ENCODE measurements at regions not wholly inside any gene's neighbourhood (a gene's known extent, or its start where the extent isn't known, plus 50 kb on each side); places are given as distances from the start of the nearest gene placed in this dataset.
"Not testable (repeated sequence)": the region's sequence is repeated elsewhere in the genome, so short reads cannot be mapped to it uniquely, and the experiment has no call there.

GRCh38 chr14:62443796-62444195 is 601.5 kb downstream of the KCNH5 start:
- DNase-seq (ENCODE audit: low read depth, low spot score), result no peak
- in situ Hi-C loops (cut with HindIII; ENCODE audit: low pct_unique_long_range_greater_than_20kb, low sequenced_read_pairs), result no loop called here

GRCh38 chr14:62445570-62445969 is 599.7 kb downstream of the KCNH5 start:
- DNase-seq (ENCODE audit: low read depth, low spot score), result no peak
- in situ Hi-C loops (cut with HindIII; ENCODE audit: low pct_unique_long_range_greater_than_20kb, low sequenced_read_pairs), result no loop called here

DNA sequence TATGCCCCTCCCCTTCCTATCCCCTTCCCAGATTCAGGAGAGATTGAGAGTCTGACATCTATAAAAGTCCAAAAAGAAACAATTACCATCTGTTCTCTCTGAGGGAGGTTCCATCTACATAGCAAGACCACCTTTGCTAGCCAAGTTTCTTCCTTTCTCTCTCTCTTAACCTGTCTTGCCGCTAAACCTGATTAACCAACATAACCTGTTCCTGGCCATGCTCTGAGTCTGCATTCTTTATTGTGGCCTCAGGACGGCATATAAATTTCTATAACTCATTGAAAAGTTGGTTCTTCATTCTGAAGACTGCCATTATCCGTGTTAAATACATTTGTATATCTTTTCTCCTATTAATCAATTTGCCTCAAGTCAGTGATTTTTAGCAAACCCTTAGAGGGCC is 594.0 kb downstream of the KCNH5 start:
- in situ Hi-C loops (cut with HindIII; ENCODE audit: low pct_unique_long_range_greater_than_20kb, low sequenced_read_pairs), result no loop called here

GRCh38 chr14:62453226-62453625 is 592.0 kb downstream of the KCNH5 start:
- DNase-seq (ENCODE audit: low read depth, low spot score), result no peak
- in situ Hi-C loops (cut with HindIII; ENCODE audit: low pct_unique_long_range_greater_than_20kb, low sequenced_read_pairs), result no loop called here

More for the DNA sequence above, 594.0 kb downstream of the KCNH5 start:
- no peak for DNase-seq (ENCODE audit: low read depth, low spot score)

- in situ Hi-C loops (cut with HindIII; ENCODE audit: low pct_unique_long_range_greater_than_20kb, low sequenced_read_pairs), result no loop called here
- DNase-seq (ENCODE audit: low read depth, low spot score), result no peak
Observed at GRCh38 chr14:62455446-62455845, 589.8 kb downstream of the KCNH5 start.

DNA sequence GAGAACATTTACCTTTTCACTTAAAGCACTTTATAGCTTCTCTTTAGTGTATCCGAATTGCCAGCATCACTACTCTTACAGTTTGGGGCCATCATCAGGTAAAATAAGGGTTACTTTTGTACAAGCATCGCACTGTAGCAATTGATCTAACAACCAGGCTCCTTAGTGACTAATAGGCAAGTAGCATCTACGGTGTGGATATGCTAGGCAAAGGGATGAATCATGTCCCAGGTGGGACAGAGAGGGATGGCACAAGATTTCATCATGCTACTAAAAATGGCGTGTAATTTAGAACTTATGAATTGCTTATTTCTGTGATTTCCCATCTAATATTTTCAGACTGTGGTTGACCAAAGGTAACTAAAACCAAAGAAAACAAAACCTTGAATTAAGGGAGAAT is 582.3 kb downstream of the KCNH5 start:
- in situ Hi-C loops (cut with HindIII; ENCODE audit: low pct_unique_long_range_greater_than_20kb, low sequenced_read_pairs), result no loop called here

GRCh38 chr14:62468946-62469345 is 576.3 kb downstream of the KCNH5 start:
- in situ Hi-C loops (cut with HindIII; ENCODE audit: low pct_unique_long_range_greater_than_20kb, low sequenced_read_pairs), result no loop called here
- no peak for DNase-seq (ENCODE audit: low read depth, low spot score)

More for the DNA sequence above, 582.3 kb downstream of the KCNH5 start:
- DNase-seq (ENCODE audit: low read depth, low spot score), result no peak

DNA sequence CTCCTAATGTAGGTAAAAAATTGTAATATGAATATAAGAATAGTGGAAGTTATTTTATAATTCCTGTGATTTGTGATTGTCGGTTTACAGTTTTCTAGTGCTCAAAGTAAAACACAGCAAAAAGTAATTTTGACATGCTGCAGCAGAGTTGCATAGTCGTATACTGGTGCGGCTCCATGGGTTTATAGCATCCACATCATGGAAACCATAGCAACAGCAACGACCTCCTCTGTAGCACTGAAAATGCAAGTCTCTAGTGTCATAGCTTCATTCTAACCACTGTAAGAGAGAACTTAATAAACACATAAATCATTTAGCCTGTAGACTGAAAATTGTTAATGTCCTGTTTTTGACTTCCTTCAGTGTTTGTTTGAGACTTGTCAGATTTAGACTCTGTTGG is 574.3 kb downstream of the KCNH5 start:
- in situ Hi-C loops (cut with HindIII; ENCODE audit: low pct_unique_long_range_greater_than_20kb, low sequenced_read_pairs), result no loop called here
- DNase-seq (ENCODE audit: low read depth, low spot score), result no peak

- DNase-seq (ENCODE audit: low read depth, low spot score), result no peak
- in situ Hi-C loops (cut with HindIII; ENCODE audit: low pct_unique_long_range_greater_than_20kb, low sequenced_read_pairs), result no loop called here
Observed at GRCh38 chr14:62491146-62491545, 554.1 kb downstream of the KCNH5 start.

DNA sequence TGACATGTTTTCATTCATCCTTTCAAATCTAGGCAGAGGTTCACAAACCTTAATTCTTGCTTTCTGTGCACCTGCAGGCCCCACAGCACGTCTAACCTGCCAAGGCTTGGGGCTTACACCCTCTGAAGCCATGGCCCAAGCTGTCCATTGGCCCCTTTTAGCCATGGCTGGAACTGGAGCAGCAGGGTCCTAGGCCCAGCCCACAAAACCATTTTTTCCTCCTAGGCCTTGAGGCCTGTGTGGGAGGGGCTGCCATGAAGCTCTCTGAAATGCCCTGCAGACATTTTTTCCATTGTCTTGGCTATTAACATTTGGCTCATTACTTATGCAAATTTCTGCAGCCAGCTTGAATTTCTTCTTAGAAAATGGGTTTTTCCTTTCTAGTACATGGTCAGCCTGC is 547.5 kb downstream of the KCNH5 start:
- DNase-seq (ENCODE audit: low read depth, low spot score), result no peak
- in situ Hi-C loops (cut with HindIII; ENCODE audit: low pct_unique_long_range_greater_than_20kb, low sequenced_read_pairs), result no loop called here

- no peak for DNase-seq (ENCODE audit: low read depth, low spot score)
- in situ Hi-C loops (cut with HindIII; ENCODE audit: low pct_unique_long_range_greater_than_20kb, low sequenced_read_pairs), result no loop called here
Observed at GRCh38 chr14:62501021-62501750, 544.1 kb downstream of the KCNH5 start.

DNA sequence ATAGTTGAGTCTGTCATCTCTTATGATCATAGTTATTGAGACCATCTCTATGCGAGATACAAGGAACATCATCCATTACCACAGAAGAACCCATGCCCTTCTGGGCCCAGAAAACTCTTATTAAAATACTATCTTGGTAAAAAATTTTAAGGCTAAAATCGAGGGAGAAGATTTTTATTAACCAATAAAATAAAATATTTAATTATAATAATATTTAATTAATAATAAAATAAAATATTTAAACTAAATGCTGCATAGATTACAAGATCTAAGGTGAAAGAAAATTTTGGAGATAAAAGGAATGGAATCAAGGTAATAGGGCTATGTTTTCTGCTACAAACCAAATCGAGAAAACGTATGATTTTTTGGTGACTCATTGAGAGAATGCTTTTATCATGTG is 540.2 kb downstream of the KCNH5 start:
- in situ Hi-C loops (cut with HindIII; ENCODE audit: low pct_unique_long_range_greater_than_20kb, low sequenced_read_pairs), result no loop called here

GRCh38 chr14:62521309-62521708 is 523.9 kb downstream of the KCNH5 start:
- DNase-seq (ENCODE audit: low read depth, low spot score); in situ Hi-C loops (cut with HindIII; ENCODE audit: low pct_unique_long_range_greater_than_20kb, low sequenced_read_pairs): not testable (repeated sequence)

More for the DNA sequence above, 540.2 kb downstream of the KCNH5 start:
- no peak for DNase-seq (ENCODE audit: low read depth, low spot score)

DNA sequence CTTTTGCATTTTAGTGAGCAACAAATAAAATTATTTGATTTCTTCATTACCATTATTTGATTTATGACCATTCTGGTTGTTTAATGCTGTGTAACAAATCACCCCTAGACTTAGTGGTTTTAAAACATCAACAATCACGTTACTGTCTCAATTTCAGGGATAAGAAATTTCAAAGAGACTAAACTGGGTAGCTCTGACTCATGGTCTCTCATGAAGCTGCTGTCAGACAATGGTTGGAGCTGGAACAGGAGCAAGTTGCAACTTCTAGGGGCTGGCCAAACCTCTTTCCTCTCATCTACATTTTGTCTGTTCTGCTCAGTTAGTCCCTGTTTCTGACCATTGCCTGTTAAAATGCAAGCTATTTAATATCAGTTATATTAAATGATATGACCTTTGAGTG is 517.0 kb downstream of the KCNH5 start:
- no peak for DNase-seq (ENCODE audit: low read depth, low spot score)
- in situ Hi-C loops (cut with HindIII; ENCODE audit: low pct_unique_long_range_greater_than_20kb, low sequenced_read_pairs), result no loop called here

DNA sequence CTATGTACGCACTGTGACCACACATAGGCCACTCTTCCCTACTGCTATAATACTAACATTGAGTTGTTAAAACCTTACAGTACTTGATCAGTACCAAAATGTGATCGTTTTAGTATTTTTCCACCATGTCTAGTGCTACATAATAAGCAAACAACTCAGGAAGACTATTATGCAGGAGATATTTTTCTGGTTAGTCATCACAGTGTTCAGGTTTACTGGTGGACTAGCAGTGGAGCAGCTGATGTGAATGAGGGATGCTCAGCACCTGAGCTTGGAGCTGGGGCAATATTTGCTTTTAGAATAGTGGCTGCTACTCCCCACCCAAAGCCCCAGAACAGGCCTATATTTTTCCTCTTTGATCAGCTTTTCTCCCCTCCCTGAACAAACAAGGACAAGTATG is 513.1 kb downstream of the KCNH5 start:
- no peak for DNase-seq (ENCODE audit: low read depth, low spot score)
- in situ Hi-C loops (cut with HindIII; ENCODE audit: low pct_unique_long_range_greater_than_20kb, low sequenced_read_pairs), result no loop called here

DNA sequence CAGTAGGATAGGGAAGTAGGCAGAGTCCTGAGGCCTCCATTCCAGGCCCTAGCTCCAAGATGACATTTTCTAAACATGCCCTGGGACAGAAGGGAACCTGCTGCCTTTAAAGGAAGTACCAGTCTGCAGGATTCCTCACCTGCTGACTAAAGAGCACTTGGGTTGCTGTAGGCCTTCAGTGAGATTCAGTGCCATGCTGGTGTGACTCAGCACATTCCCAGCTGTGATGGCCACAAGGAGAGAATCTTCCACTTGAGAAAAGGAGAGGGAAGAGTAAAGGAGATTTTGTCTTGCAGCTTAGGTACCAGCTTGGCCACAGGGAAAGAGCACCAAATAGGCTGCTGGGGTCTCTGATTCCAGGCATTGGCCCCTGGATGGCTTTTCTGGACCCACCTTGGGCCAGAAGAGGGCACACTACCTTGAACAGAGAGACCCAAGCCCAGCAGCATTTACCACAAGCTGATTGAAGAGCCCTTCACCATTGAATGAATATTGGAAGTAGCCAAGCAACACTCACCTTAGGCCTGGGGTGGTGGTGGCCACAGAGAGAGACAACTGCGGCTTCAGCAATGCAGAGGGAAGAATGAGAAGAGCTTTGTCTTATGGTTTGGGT is 498.3 kb downstream of the KCNH5 start:
- DNase-seq (ENCODE audit: low read depth, low spot score), result no peak
- in situ Hi-C loops (cut with HindIII; ENCODE audit: low pct_unique_long_range_greater_than_20kb, low sequenced_read_pairs), result no loop called here

GRCh38 chr14:62557416-62557815 is 487.8 kb downstream of the KCNH5 start:
- no peak for DNase-seq (ENCODE audit: low read depth, low spot score)

DNA sequence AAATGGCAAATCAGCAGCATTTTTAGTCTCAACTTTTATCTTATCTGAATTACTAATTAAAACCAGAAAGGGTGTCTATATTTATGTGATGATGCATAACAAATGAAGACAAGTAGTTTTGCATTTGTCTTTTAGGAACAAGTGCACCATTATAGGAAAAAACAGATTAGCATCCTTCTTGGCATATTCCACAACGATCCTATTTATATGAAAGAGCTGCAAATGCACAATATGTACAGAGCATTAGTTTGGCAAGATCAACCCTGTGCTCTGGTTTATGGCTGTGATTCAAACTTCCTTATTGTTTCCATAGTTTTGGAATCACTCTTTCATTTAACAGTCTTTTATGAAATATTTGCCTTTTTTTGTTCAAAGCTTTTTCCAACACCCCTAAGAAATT is 486.8 kb downstream of the KCNH5 start:
- in situ Hi-C loops (cut with HindIII; ENCODE audit: low pct_unique_long_range_greater_than_20kb, low sequenced_read_pairs), result no loop called here
- DNase-seq (ENCODE audit: low read depth, low spot score), result no peak

More at GRCh38 chr14:62557416-62557815, 487.8 kb downstream of the KCNH5 start:
- in situ Hi-C loops (cut with HindIII; ENCODE audit: low pct_unique_long_range_greater_than_20kb, low sequenced_read_pairs), result no loop called here

- DNase-seq (ENCODE audit: low read depth, low spot score), result no peak
- in situ Hi-C loops (cut with HindIII; ENCODE audit: low pct_unique_long_range_greater_than_20kb, low sequenced_read_pairs), result no loop called here
Observed at GRCh38 chr14:62585247-62585646, 460.0 kb downstream of the KCNH5 start.
